MM.1S (cell line): ENCODE measurements at regions not wholly inside any gene's neighbourhood (a gene's known extent, or its start where the extent isn't known, plus 50 kb on each side); places are given as distances from the start of the nearest gene placed in this dataset.

ENCODE experiments used
- EZH2 ChIP-seq: fragments of 300-600 bp; sonication (generic); optimal IDR thresholded peaks from 2 replicates; pipeline ENCODE3; 2017; ENCODE audit warnings: low read depth, mild to moderate bottlenecking, antibody characterized with exemption, low read length, mixed read lengths
- EZH2phosphoT487 ChIP-seq: fragments of 300-600 bp; sonication (generic); IDR thresholded peaks from 2 replicates; pipeline ENCODE4 v1.6.1; 2018; ENCODE audit warnings: antibody characterized with exemption, low read length

DNA sequence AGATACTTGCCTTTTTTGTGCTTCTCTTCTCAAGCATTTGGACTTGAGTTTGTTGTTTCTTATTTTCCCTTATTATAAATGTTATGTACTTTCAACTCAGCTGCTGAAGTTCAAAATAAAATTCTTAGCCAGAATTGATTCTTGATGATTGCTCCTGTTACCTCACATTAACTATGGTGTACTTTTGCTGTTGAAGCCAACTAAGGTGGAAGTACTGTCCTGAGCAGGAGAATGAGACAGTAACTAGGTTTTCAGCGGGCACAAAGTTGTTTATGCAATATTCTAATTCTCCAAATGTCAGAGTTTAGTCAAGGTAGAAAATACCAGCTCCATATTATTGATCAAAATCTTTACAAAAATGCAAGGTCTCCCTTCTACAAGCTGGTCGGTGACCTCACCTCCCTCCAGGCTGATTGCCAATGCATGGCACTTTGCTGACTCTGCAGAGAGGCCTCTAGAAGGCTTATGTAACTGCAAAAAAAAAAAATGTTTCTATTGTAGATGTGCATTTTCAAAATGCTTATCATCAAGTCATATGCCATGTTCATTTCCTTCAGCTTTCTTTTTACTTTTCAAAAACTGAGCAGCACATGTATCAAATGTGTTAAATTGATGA, 1783.5 kb upstream of the WWC1 start:
- TF ChIP-seq EZH2phosphoT487 (no peak), EZH2 (no peak)
